ENCODE measurements at regions not wholly inside any gene's neighbourhood (a gene's known extent, or its start where the extent isn't known, plus 50 kb on each side); places are given as distances from the start of the nearest gene placed in this dataset.

GRCh38 chr12:91423693-91424050 is 241.1 kb upstream of the DCN start:
- TF ChIP-seq CTCF (conservative IDR thresholded peaks at IDR 0.05) = no peak
- TF ChIP-seq EZH2 (IDR thresholded peaks at IDR 0.05; ENCODE audit: low read depth) = no peak
- Histone ChIP-seq H3K36me3 (ENCODE audit: low read depth) (no peaks in the 10 kb centered on the region), H3K4me3 (peak overlapping the region; percentile 32; the same call in 1 of the 2 replicates), H3K4me2 (peak overlapping the region; percentile 67), H4K20me1 (ENCODE audit: insufficient read depth) (no peaks in the 10 kb centered on the region), H3K9me2 (ENCODE audit: insufficient read depth) (no peaks in the 10 kb centered on the region), H2AFZ (peak overlapping the region; percentile 69; the same call in 1 of the 2 replicates), H3K79me2 (ENCODE audit: low read depth) (no peaks in the 10 kb centered on the region), H3K27me3 (ENCODE audit: insufficient read depth, low read depth) (no peaks in the 10 kb centered on the region), H3K4me1 (replicated peaks; ENCODE audit: insufficient read depth) (peaks cover 34% of the 10 kb centered on the region), H3K27ac (peak overlapping the region; percentile 75), H3K9me3 (ENCODE audit: insufficient read depth, low read depth) (no peaks in the 10 kb centered on the region), H3F3A (ENCODE audit: insufficient read depth, low read depth) (peaks cover 10% of the 10 kb centered on the region; the same call in 1 of the 2 replicates)
- DNase-seq = no peak
- CTCF ChIA-PET = no interaction called here
- BruUV-seq (replicated peaks) = no TSS peak
- POLR2A ChIA-PET (ENCODE audit: unreplicated experiment) = no interaction called here
- intact Hi-C loops (cut with micrococcal nuclease; ENCODE audit: unreplicated experiment) = no loop called here

- Histone ChIP-seq H3K9me3 (ENCODE audit: insufficient read depth, low read depth) (no peaks in the 10 kb centered on the region), H3K27me3 (ENCODE audit: insufficient read depth, low read depth) (no peaks in the 10 kb centered on the region), H3K4me2 (peak overlapping the region; percentile 67), H4K20me1 (ENCODE audit: insufficient read depth) (no peaks in the 10 kb centered on the region), H3K4me3 (peak overlapping the region; percentile 32; the same call in 1 of the 2 replicates), H2AFZ (peak overlapping the region; percentile 69), H3K36me3 (ENCODE audit: low read depth) (no peaks in the 10 kb centered on the region), H3K4me1 (replicated peaks; ENCODE audit: insufficient read depth) (peaks cover 34% of the 10 kb centered on the region), H3K79me2 (ENCODE audit: low read depth) (no peaks in the 10 kb centered on the region), H3F3A (ENCODE audit: insufficient read depth, low read depth) (peaks cover 10% of the 10 kb centered on the region; the same call in 1 of the 2 replicates), H3K27ac (peak overlapping the region; percentile 75), H3K9me2 (ENCODE audit: insufficient read depth) (no peaks in the 10 kb centered on the region)
- ChIA-PET POLR2A (ENCODE audit: unreplicated experiment) (interaction anchor here (0.6 kb wide), 1 partner anchor 1874 kb away, joined by 3 read pairs; no protein-coding TSS in a partner anchor), CTCF (no interaction called here)
- intact Hi-C loops (cut with micrococcal nuclease; ENCODE audit: unreplicated experiment) = no loop called here
- no TSS peak for BruUV-seq (replicated peaks)
- TF ChIP-seq CTCF (conservative IDR thresholded peaks at IDR 0.05) = no peak
- TF ChIP-seq EZH2 (IDR thresholded peaks at IDR 0.05; ENCODE audit: low read depth) = no peak
- DNase-seq = peak in 1 of 2 experiments; percentile 57
Measured at GRCh38 chr12:91422811-91423692, 240.4 kb upstream of the DCN start.

GRCh38 chr12:91422127-91422526 is 239.5 kb upstream of the DCN start:
- H3K27ac ChIP-seq = peak overlapping the region; percentile 75
- POLR2A ChIA-PET (ENCODE audit: unreplicated experiment) = interaction anchor here (0.6 kb wide), 1 partner anchor 1873 kb away, joined by 3 read pairs; no protein-coding TSS in a partner anchor
- H3K9me3 ChIP-seq (ENCODE audit: insufficient read depth, low read depth) = no peaks in the 10 kb centered on the region
- no TSS peak for BruUV-seq (replicated peaks)
- peaks cover 10% of the 10 kb centered on the region; the same call in 1 of the 2 replicates for H3F3A ChIP-seq (ENCODE audit: insufficient read depth, low read depth)
- no peaks in the 10 kb centered on the region for H3K36me3 ChIP-seq (ENCODE audit: low read depth)
- H4K20me1 ChIP-seq (ENCODE audit: insufficient read depth) = no peaks in the 10 kb centered on the region
- H3K4me3 ChIP-seq = no peak overlapping the region
- H3K27me3 ChIP-seq (ENCODE audit: insufficient read depth, low read depth) = no peaks in the 10 kb centered on the region
- H3K79me2 ChIP-seq (ENCODE audit: low read depth) = no peaks in the 10 kb centered on the region
- H2AFZ ChIP-seq = no peak overlapping the region; the same call in 1 of the 2 replicates
- intact Hi-C loops (cut with micrococcal nuclease; ENCODE audit: unreplicated experiment) = no loop called here
- DNase-seq = no peak
- H3K4me1 ChIP-seq (replicated peaks; ENCODE audit: insufficient read depth) = peaks cover 34% of the 10 kb centered on the region
- CTCF ChIA-PET = no interaction called here
- TF ChIP-seq CTCF (conservative IDR thresholded peaks at IDR 0.05) = no peak
- TF ChIP-seq EZH2 (IDR thresholded peaks at IDR 0.05; ENCODE audit: low read depth) = no peak
- H3K4me2 ChIP-seq = peak overlapping the region; percentile 67
- H3K9me2 ChIP-seq (ENCODE audit: insufficient read depth) = no peaks in the 10 kb centered on the region

Measured in PC-9 (cell line).